Tibial nerve (tissue), 4 donors: ENCODE measurements at regions not wholly inside any gene's neighbourhood (a gene's known extent, or its start where the extent isn't known, plus 50 kb on each side); places are given as distances from the start of the nearest gene placed in this dataset.

Experiments
- DNase-seq, 2 donors: peaks; one replicate each; pipeline ENCODE4 v3.0.0-alpha.2; 2019; ENCODE audit warnings: low spot score in 2 of 2
- H3K27ac ChIP-seq, 4 donors: fragments of 200-600 bp; sonication (generic) in 3 of 4; one replicate each; pipeline ENCODE4 v1.5.1; 2017 to 2019; ENCODE audit warnings: mild to moderate bottlenecking in 1 of 4
- H3K27me3 ChIP-seq, 2 donors: fragments of 200-600 bp; sonication (generic) in 1 of 2; one replicate each; pipeline versions ENCODE4 v1.5.1 to v1.6.0; 2017 to 2019
- H3K36me3 ChIP-seq, 3 donors: fragments of 200-600 bp; sonication (generic); one replicate each; pipeline ENCODE4 v1.5.1; 2018 to 2019
- H3K4me1 ChIP-seq, 4 donors: fragments of 200-600 bp; sonication (generic) in 3 of 4; one replicate each; pipeline ENCODE4 v1.5.1; 2017 to 2019
- H3K4me3 ChIP-seq, 4 donors: fragments of 200-600 bp; sonication (generic) in 3 of 4; one replicate each; pipeline ENCODE4 v1.5.1; 2017 to 2019; ENCODE audit warnings: mild to moderate bottlenecking in 1 of 4, moderate library complexity in 1 of 4
- H3K9me3 ChIP-seq, 4 donors: fragments of 200-600 bp; sonication (generic) in 3 of 4; one replicate each; pipeline ENCODE4 v1.5.1; 2017 to 2019
- CTCF ChIP-seq, 5 experiments: fragments of 200-600 bp in 3 of 5; fragments of 450-650 bp in 2 of 5; sonication (generic) in 3 of 5; IDR thresholded peaks; one replicate each; pipeline ENCODE4 v1.5.1; 2016 to 2019; ENCODE audit warnings: antibody characterized with exemption in 5 of 5, mild to moderate bottlenecking in 3 of 5, moderate library complexity in 2 of 5
- EP300 ChIP-seq, 2 donors: sonication (generic); formaldehyde crosslinking; IDR thresholded peaks; one replicate each; pipeline ENCODE4 v1.6.1; 2017; ENCODE audit warnings: antibody characterized with exemption in 2 of 2, mild to moderate bottlenecking in 1 of 2
- POLR2A ChIP-seq, 2 donors: fragments of 450-650 bp; IDR thresholded peaks; one replicate each; pipeline ENCODE4 v1.6.1; 2017; ENCODE audit warnings: antibody characterized with exemption in 2 of 2, mild to moderate bottlenecking in 2 of 2, moderate library complexity in 2 of 2
- WGBS, 2 donors: methylation state at CpG; one replicate each; pipeline ENCODE4 v1.1.5; 2018; 5-methylcytosine and 5-hydroxymethylcytosine counted together

- H3K27me3 ChIP-seq, result no peaks in the 10 kb centered on the region
- H3K9me3 ChIP-seq, result no peaks in the 10 kb centered on the region
- 92 to 96% methylated on average over 5 of the region's 5 CpGs for WGBS, 2 donors
- H3K36me3 ChIP-seq, result no peaks in the 10 kb centered on the region
- TF ChIP-seq CTCF (IDR thresholded peaks at IDR 0.05) (no peak), POLR2A (IDR thresholded peaks at IDR 0.05) (no peak), EP300 (IDR thresholded peaks at IDR 0.05) (no peak)
- no peak overlapping the region for H3K4me3 ChIP-seq
- H3K27ac ChIP-seq, result no peak overlapping the region
- H3K4me1 ChIP-seq, result peaks cover 0 to 28% (median 3%) of the 10 kb centered on the region in 4 donors
- no peak for DNase-seq
Observed at GRCh38 chr5:4980201-4980600, 159.9 kb upstream of the ADAMTS16 start.

GRCh38 chr5:4981608-4982007 lies 158.5 kb upstream of the ADAMTS16 start:
- peaks cover 0 to 20% (median 1%) of the 10 kb centered on the region in 4 donors for H3K4me1 ChIP-seq
- DNase-seq, result no peak
- WGBS, 2 donors, result 72 to 74% methylated on average over 3 of the region's 3 CpGs
- no peaks in the 10 kb centered on the region for H3K27me3 ChIP-seq
- no peak for TF ChIP-seq POLR2A (IDR thresholded peaks at IDR 0.05)
- no peak for TF ChIP-seq EP300 (IDR thresholded peaks at IDR 0.05)
- no peak for TF ChIP-seq CTCF (IDR thresholded peaks at IDR 0.05)
- H3K4me3 ChIP-seq, result no peak overlapping the region
- H3K9me3 ChIP-seq, result no peaks in the 10 kb centered on the region
- no peaks in the 10 kb centered on the region for H3K36me3 ChIP-seq
- no peak overlapping the region for H3K27ac ChIP-seq

- no peak for TF ChIP-seq EP300 (IDR thresholded peaks at IDR 0.05)
- TF ChIP-seq POLR2A (IDR thresholded peaks at IDR 0.05), result no peak
- no peak for TF ChIP-seq CTCF (IDR thresholded peaks at IDR 0.05)
- H3K27ac ChIP-seq, result no peak overlapping the region
- peaks cover 0 to 7% (median 0%) of the 10 kb centered on the region in 4 donors for H3K4me1 ChIP-seq
- H3K9me3 ChIP-seq, result no peaks in the 10 kb centered on the region
- no peaks in the 10 kb centered on the region for H3K27me3 ChIP-seq
- DNase-seq, result no peak
- no peak overlapping the region for H3K4me3 ChIP-seq
- 50 to 60% methylated on average over 3 of the region's 3 CpGs for WGBS, 2 donors
- no peaks in the 10 kb centered on the region for H3K36me3 ChIP-seq
Observed at GRCh38 chr5:4983701-4984100, 156.4 kb upstream of the ADAMTS16 start.

GRCh38 chr5:4984461-4984860 lies 155.7 kb upstream of the ADAMTS16 start:
- Histone ChIP-seq H3K27ac (peak overlapping the region in 1 of 4 donors; percentile 9), H3K9me3 (no peaks in the 10 kb centered on the region), H3K4me1 (peaks cover 0 to 12% (median 0%) of the 10 kb centered on the region in 4 donors), H3K36me3 (no peaks in the 10 kb centered on the region), H3K27me3 (no peaks in the 10 kb centered on the region), H3K4me3 (no peak overlapping the region)
- DNase-seq, result no peak
- 46 to 56% methylated on average over 1 of the region's 1 CpG for WGBS, 2 donors
- TF ChIP-seq POLR2A (IDR thresholded peaks at IDR 0.05) (no peak), EP300 (IDR thresholded peaks at IDR 0.05) (no peak), CTCF (IDR thresholded peaks at IDR 0.05) (no peak)

GRCh38 chr5:4987431-4987830 lies 152.7 kb upstream of the ADAMTS16 start:
- 44 to 67% methylated on average over 4 of the region's 4 CpGs for WGBS, 2 donors
- H3K4me1 ChIP-seq, result peaks cover 0 to 14% (median 0%) of the 10 kb centered on the region in 4 donors
- no peaks in the 10 kb centered on the region for H3K27me3 ChIP-seq
- no peak overlapping the region for H3K4me3 ChIP-seq
- H3K36me3 ChIP-seq, result no peaks in the 10 kb centered on the region
- no peak for DNase-seq
- TF ChIP-seq EP300 (IDR thresholded peaks at IDR 0.05), result no peak
- H3K27ac ChIP-seq, result no peak overlapping the region
- H3K9me3 ChIP-seq, result no peaks in the 10 kb centered on the region

GRCh38 chr5:4989118-4989517 lies 151.0 kb upstream of the ADAMTS16 start:
- DNase-seq, result no peak
- H3K9me3 ChIP-seq, result no peaks in the 10 kb centered on the region
- 67 to 69% methylated on average over 1 of the region's 1 CpG for WGBS, 2 donors
- peaks cover 0 to 9% (median 0%) of the 10 kb centered on the region in 4 donors for H3K4me1 ChIP-seq
- TF ChIP-seq CTCF (IDR thresholded peaks at IDR 0.05) (no peak), POLR2A (IDR thresholded peaks at IDR 0.05) (no peak), EP300 (IDR thresholded peaks at IDR 0.05) (no peak)
- no peaks in the 10 kb centered on the region for H3K27me3 ChIP-seq
- H3K36me3 ChIP-seq, result no peaks in the 10 kb centered on the region
- no peak overlapping the region for H3K27ac ChIP-seq
- H3K4me3 ChIP-seq, result no peak overlapping the region
